ENCODE measurements at regions not wholly inside any gene's neighbourhood (a gene's known extent, or its start where the extent isn't known, plus 50 kb on each side); places are given as distances from the start of the nearest gene placed in this dataset.

GRCh38 chr15:53861792-53862191, 102.3 kb upstream of the WDR72 start:
- Histone ChIP-seq H3K4me3 (ENCODE audit: low read depth, low read length) (no peak overlapping the region), H3K27ac (no peak overlapping the region), H3K9me3 (ENCODE audit: severe bottlenecking) (no peaks in the 10 kb centered on the region), H3K36me3 (no peaks in the 10 kb centered on the region), H3K27me3 (ENCODE audit: insufficient read depth, low read depth, severe bottlenecking) (no peaks in the 10 kb centered on the region)
- TF ChIP-seq CTCF (IDR thresholded peaks at IDR 0.05; ENCODE audit: low read depth, low read length), result no peak
- no peak for DNase-seq

GRCh38 chr15:53851110-53851848, 91.8 kb upstream of the WDR72 start:
- no peak for DNase-seq
- Histone ChIP-seq H3K27ac (no peak overlapping the region), H3K27me3 (ENCODE audit: insufficient read depth, low read depth, severe bottlenecking) (no peaks in the 10 kb centered on the region), H3K4me3 (ENCODE audit: low read depth, low read length) (no peak overlapping the region), H3K9me3 (ENCODE audit: severe bottlenecking) (no peaks in the 10 kb centered on the region), H3K36me3 (no peaks in the 10 kb centered on the region)
- no peak for TF ChIP-seq CTCF (IDR thresholded peaks at IDR 0.05; ENCODE audit: low read depth, low read length)

GRCh38 chr15:53847745-53848144, 88.3 kb upstream of the WDR72 start:
- H3K4me3 ChIP-seq (ENCODE audit: low read depth, low read length), result no peak overlapping the region

GRCh38 chr15:53844634-53845033, 85.2 kb upstream of the WDR72 start:
- H3K36me3 ChIP-seq, result no peaks in the 10 kb centered on the region
- no peaks in the 10 kb centered on the region for H3K27me3 ChIP-seq (ENCODE audit: insufficient read depth, low read depth, severe bottlenecking)
- H3K9me3 ChIP-seq (ENCODE audit: severe bottlenecking), result no peaks in the 10 kb centered on the region
- no peak overlapping the region for H3K27ac ChIP-seq
- no peak for TF ChIP-seq CTCF (IDR thresholded peaks at IDR 0.05; ENCODE audit: low read depth, low read length)
- no peak for DNase-seq
- no peak overlapping the region for H3K4me3 ChIP-seq (ENCODE audit: low read depth, low read length)

More at GRCh38 chr15:53847745-53848144, 88.3 kb upstream of the WDR72 start:
- no peaks in the 10 kb centered on the region for H3K27me3 ChIP-seq (ENCODE audit: insufficient read depth, low read depth, severe bottlenecking)
- H3K27ac ChIP-seq, result no peak overlapping the region
- no peak for TF ChIP-seq CTCF (IDR thresholded peaks at IDR 0.05; ENCODE audit: low read depth, low read length)
- H3K9me3 ChIP-seq (ENCODE audit: severe bottlenecking), result no peaks in the 10 kb centered on the region
- no peak for DNase-seq
- no peaks in the 10 kb centered on the region for H3K36me3 ChIP-seq

- Histone ChIP-seq H3K4me3 (ENCODE audit: low read depth, low read length) (no peak overlapping the region), H3K27ac (no peak overlapping the region), H3K36me3 (no peaks in the 10 kb centered on the region), H3K9me3 (ENCODE audit: severe bottlenecking) (no peaks in the 10 kb centered on the region), H3K27me3 (ENCODE audit: insufficient read depth, low read depth, severe bottlenecking) (no peaks in the 10 kb centered on the region)
- TF ChIP-seq CTCF (IDR thresholded peaks at IDR 0.05; ENCODE audit: low read depth, low read length), result no peak
- DNase-seq, result no peak
Observed at GRCh38 chr15:53843869-53844569, 84.6 kb upstream of the WDR72 start.
